ENCODE measurements at regions not wholly inside any gene's neighbourhood (a gene's known extent, or its start where the extent isn't known, plus 50 kb on each side); places are given as distances from the start of the nearest gene placed in this dataset.
"Not testable (repeated sequence)": the region's sequence is repeated elsewhere in the genome, so short reads cannot be mapped to it uniquely, and the experiment has no call there.

DNA sequence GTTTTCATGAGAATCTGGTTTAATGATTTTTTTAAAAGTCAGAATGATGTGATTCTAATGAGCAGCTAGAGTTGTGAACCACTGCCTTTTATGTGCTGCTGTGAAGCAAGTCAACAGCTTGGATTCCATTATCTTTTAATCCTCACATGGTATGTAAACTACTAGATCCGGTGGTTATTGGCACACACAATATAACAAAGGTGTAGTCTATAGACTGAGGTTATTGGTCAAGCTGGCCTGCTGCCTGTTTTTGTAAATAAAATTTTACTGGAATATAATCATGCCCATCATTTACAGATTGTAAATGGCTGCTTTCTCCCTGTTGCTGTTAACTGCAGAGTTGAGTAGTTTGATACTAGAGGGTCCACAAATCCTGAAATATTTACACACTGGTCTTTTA lies 103.1 kb downstream of the OTOL1 start:
- in situ Hi-C loops (cut with HindIII; ENCODE audit: low sequenced_read_pairs) = no loop called here

DNA sequence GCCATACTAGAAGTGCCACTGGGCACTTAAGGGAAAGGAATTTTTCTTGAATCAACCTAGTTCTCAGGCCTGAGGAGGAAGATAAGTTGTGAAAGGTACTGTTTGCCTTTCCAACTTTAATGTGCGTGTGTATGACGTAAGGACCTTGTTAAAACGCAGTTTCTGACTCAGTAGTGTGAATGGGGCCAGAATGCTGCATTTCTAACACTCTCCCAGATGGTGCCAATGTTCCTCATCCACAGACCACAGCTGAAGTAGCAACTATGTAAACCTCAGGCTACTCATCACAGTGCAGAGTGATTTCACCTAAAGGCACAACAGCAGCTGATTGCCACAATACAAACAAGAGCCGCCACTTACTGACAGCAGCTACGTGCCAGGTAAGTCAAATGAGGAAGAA lies 103.6 kb downstream of the OTOL1 start:
- in situ Hi-C loops (cut with HindIII; ENCODE audit: low sequenced_read_pairs) = no loop called here

GRCh38 chr3:161602475-161602874 lies 105.9 kb downstream of the OTOL1 start:
- in situ Hi-C loops (cut with HindIII; ENCODE audit: low sequenced_read_pairs) = no loop called here

GRCh38 chr3:161602918-161603317 lies 106.3 kb downstream of the OTOL1 start:
- in situ Hi-C loops (cut with HindIII; ENCODE audit: low sequenced_read_pairs) = no loop called here

GRCh38 chr3:161607056-161607455 lies 110.4 kb downstream of the OTOL1 start:
- in situ Hi-C loops (cut with HindIII; ENCODE audit: low sequenced_read_pairs) = no loop called here

DNA sequence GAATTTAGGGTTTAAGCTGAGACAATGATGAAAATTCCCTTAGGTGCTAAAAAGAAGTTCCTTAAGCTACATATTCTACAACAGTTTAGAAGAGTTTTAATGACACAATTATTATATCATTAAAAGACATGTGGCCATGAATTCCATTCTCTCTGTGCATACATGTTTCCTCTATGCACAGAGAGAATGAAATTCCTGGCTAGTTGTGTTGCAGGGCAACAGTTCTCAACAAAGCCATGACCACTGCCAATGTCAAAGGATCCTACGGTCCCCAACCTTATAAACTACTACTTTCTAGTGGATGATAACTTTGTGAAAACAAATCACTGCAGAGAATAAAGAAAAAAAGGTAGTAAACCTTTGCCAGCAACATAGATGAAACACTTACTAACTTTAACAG lies 122.7 kb downstream of the OTOL1 start:
- in situ Hi-C loops (cut with HindIII; ENCODE audit: low sequenced_read_pairs) = no loop called here

- in situ Hi-C loops (cut with HindIII; ENCODE audit: low sequenced_read_pairs) = no loop called here
Observed at GRCh38 chr3:161630794-161631193, 134.2 kb downstream of the OTOL1 start.

- in situ Hi-C loops (cut with HindIII; ENCODE audit: low sequenced_read_pairs) = no loop called here
Observed at GRCh38 chr3:161631536-161631935, 134.9 kb downstream of the OTOL1 start.

DNA sequence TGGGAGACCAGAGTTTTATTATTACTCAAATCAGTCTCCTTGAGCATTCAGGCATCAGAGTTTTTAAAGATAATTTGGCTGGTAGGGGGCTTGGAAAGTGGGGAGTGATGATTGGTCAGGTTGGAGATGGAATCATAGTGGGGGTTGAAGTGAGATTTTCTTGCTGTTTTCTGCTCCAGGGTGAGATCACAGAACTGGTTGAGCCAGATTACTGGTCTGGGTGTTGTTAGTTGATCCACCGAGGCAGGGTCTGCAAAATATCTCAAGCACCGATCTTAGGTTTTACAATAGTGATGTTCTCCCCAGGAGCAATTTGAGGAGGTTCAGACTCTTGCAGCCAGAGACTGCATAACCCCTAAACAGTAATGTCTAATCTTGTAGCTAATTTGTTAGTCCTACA lies 141.0 kb downstream of the OTOL1 start:
- in situ Hi-C loops (cut with HindIII; ENCODE audit: low sequenced_read_pairs) = no loop called here

DNA sequence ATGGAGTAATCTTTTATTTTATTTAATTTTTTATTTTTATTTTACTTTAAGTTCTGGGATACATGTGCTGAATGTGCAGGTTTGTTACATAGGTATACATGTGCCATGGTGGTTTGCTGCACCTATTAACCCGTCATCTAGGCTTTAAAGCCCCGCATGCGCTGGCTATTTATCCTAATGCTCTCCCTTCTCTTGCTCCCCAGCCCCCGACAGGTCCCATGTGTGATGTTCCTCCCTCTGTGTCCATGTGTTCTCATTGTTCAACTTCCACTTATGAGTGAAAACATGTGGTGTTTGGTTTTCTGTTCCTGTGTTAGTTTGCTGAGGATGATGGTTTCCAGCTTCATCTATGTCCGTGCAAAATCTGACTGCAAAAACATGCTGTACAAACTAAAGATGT lies 142.5 kb downstream of the OTOL1 start:
- in situ Hi-C loops (cut with HindIII; ENCODE audit: low sequenced_read_pairs) = not testable (repeated sequence)

DNA sequence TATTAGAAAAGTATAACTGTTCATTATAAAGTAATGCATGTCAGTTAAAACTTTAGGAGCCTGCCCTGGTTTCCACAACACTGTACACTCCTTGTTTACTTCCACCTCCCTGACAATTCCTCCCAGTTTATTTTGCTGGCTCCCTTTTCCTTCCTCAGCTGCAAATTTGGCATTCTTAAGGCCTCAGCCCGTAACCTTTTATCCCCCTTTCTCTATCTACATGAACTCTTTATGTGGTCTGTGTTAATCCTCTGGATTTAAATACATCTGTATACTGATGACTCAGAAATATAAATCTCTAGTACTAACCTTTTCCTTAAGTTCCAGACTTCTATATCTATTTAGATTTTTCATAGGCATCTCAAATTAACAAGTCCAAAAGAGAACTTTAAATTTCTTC lies 143.6 kb downstream of the OTOL1 start:
- in situ Hi-C loops (cut with HindIII; ENCODE audit: low sequenced_read_pairs) = loop anchor here (5.0 kb wide), 1 partner anchor 37 kb away; no protein-coding TSS in a partner anchor

DNA sequence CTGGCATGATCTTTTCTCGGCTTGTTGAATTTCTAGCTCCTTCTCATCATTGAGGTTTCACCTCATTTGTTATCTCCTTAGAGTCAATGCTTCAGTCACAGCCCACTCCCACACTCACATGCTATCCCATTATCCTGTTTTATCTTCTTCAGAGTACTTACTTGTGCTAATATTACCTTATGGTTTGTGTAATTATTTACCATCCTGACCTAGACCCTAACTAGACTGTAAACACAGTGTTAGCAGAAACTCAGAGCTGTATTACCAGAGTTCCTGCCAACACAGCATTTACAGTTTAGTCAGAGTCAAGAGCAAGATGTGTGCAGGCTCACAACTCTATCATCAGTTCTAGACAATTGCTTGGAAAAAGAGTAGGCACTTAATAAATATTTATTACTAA lies 144.7 kb downstream of the OTOL1 start:
- in situ Hi-C loops (cut with HindIII; ENCODE audit: low sequenced_read_pairs) = loop anchor here (5.0 kb wide), 1 partner anchor 36 kb away; no protein-coding TSS in a partner anchor

GRCh38 chr3:161644891-161645635 lies 148.5 kb downstream of the OTOL1 start:
- in situ Hi-C loops (cut with HindIII; ENCODE audit: low sequenced_read_pairs) = loop anchor here (5.0 kb wide), 1 partner anchor 32 kb away; no protein-coding TSS in a partner anchor

- in situ Hi-C loops (cut with HindIII; ENCODE audit: low sequenced_read_pairs) = no loop called here
Observed at GRCh38 chr3:161647936-161648470, 151.4 kb downstream of the OTOL1 start.

- in situ Hi-C loops (cut with HindIII; ENCODE audit: low sequenced_read_pairs) = no loop called here
Observed at GRCh38 chr3:161649900-161650484, 153.4 kb downstream of the OTOL1 start.

GRCh38 chr3:161657786-161658185 lies 161.2 kb downstream of the OTOL1 start:
- in situ Hi-C loops (cut with HindIII; ENCODE audit: low sequenced_read_pairs) = no loop called here

- in situ Hi-C loops (cut with HindIII; ENCODE audit: low sequenced_read_pairs) = no loop called here
Observed at GRCh38 chr3:161671141-161671540, 174.5 kb downstream of the OTOL1 start.

DNA sequence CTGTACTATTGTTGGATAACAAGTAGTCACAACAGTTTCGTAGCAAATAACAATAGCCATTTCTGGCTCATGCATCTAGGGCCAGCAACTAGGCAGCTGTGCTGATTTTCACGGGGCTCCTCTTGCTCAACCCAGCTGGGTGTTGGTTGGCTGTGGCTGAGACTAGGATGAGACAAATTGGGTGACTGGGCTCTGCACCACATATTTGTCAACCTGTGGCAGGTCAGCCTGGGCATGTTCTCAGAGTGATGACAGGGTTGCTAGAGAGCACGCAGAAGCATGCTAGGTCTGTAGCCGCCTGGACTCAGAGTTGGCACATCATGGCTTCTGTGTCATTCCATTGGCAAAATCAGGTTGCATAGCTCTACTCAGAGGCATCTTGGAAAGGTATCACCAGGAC lies 175.9 kb downstream of the OTOL1 start:
- in situ Hi-C loops (cut with HindIII; ENCODE audit: low sequenced_read_pairs) = no loop called here

GRCh38 chr3:161673866-161674265 lies 177.3 kb downstream of the OTOL1 start:
- in situ Hi-C loops (cut with HindIII; ENCODE audit: low sequenced_read_pairs) = no loop called here

DNA sequence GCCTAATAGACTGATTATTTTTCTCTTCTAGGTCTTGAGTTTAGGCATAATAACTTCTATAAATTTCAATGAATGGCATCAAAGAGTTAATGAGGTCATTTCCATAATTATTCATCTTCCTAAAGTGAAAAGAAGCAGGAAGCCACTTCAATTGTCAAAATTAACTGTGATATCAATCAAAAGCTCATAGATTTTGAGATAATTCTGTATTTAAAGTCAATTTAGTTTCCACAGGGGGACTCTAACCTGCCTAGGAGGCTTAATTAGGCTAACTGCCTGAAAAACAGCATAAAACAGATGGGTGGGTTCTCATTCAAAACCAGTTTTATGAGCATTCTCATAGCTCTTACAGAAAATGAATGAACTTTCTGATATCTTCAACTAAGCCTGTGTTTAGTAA lies 177.8 kb downstream of the OTOL1 start:
- in situ Hi-C loops (cut with HindIII; ENCODE audit: low sequenced_read_pairs) = no loop called here

DNA sequence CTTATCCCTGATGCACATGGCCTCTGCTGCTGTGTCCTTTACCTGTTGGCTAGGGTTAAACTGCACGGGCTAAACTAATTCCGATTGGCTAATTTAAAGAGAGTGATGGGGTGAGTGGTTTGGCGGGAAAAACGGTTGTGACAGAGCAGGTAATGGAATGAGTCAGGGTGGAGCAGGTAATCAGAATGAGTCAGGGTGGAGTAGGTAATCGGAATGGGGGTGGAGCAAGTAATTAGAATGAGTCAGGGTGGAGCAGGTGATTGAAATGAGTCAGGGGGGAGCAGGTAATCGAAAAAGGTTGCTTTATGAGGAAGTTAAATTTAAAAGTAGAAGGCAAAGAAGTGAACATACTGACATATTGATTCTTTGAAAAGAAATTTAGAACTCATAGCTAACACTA lies 185.2 kb downstream of the OTOL1 start:
- in situ Hi-C loops (cut with HindIII; ENCODE audit: low sequenced_read_pairs) = not testable (repeated sequence)

DNA sequence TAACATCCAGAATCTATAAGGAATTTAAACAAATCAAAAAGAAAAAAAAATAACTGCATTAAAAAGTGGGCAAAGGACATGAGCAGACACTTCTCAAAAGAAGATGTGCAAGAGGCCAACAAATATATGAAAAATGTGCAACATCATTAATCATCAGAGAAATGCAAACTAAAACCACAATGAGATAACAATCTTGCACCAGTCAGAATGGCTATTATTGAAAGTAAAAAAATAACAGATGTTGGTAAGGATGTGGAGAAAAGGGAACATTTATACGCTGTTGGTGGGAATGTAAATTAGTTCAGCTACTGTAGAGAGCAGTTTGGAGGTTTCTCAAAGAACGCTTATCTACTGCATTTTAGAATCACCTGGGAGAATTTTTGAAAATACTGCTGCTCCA lies 186.1 kb downstream of the OTOL1 start:
- in situ Hi-C loops (cut with HindIII; ENCODE audit: low sequenced_read_pairs) = no loop called here

Data from DLD1 (cell line).